ENCODE measurements at regions not wholly inside any gene's neighbourhood (a gene's known extent, or its start where the extent isn't known, plus 50 kb on each side); places are given as distances from the start of the nearest gene placed in this dataset.

DNA sequence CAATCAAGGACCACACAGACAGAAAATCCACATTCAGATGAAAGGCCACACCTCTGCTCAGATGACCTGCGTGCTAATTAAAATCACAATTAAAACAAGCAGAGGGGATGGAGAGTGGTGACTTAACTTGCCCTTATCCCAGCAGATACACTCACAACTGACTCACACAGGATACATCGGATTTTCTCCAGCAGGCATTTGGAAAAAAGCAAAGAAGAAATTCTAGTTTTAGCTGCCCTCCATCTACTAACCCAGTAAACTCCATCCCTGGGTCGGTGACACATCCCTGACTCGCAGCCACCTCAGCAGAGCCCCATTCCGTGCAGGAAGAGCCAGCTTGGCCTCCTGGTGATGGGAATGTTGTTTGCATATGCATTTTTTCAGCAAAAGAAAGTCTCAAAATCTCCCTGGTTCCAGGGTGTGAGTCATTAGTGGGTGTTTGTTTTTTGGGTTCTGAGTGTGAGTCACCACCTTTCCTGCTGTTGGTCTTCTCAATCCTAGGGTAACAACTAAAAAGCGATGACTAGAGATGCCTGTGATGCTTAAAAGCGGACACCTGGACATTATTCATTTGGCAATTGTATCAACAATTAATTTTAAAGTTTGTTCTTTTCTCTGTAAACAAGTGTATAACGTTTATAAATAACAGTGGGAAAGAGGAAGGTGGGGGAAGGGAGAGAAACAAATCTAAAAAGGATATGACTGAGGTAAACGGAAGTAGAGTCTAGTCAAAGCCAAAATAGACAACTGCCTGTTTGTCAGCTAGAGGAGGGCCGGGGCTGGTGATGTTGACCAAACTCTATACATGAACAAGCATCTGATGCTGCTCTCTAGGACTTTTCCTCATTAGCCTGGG, 49.8 kb upstream of the SLC4A7 start:
- H3K27ac Mint-ChIP-seq = no peak overlapping the region
- no peak for DNase-seq
- no peaks in the 10 kb centered on the region for H3K9me3 Mint-ChIP-seq
- H3K4me1 Mint-ChIP-seq = peaks cover 21% of the 10 kb centered on the region
- TF ChIP-seq, protein P1, sequence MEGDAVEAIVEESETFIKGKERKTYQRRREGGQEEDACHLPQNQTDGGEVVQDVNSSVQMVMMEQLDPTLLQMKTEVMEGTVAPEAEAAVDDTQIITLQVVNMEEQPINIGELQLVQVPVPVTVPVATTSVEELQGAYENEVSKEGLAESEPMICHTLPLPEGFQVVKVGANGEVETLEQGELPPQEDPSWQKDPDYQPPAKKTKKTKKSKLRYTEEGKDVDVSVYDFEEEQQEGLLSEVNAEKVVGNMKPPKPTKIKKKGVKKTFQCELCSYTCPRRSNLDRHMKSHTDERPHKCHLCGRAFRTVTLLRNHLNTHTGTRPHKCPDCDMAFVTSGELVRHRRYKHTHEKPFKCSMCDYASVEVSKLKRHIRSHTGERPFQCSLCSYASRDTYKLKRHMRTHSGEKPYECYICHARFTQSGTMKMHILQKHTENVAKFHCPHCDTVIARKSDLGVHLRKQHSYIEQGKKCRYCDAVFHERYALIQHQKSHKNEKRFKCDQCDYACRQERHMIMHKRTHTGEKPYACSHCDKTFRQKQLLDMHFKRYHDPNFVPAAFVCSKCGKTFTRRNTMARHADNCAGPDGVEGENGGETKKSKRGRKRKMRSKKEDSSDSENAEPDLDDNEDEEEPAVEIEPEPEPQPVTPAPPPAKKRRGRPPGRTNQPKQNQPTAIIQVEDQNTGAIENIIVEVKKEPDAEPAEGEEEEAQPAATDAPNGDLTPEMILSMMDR (IDR thresholded peaks at IDR 0.05) = no peak
- no peak overlapping the region for H3K4me3 Mint-ChIP-seq
- H3K36me3 Mint-ChIP-seq (ENCODE audit: low read depth) = no peaks in the 10 kb centered on the region
- H3K27me3 Mint-ChIP-seq (ENCODE audit: low read depth, poor library complexity) = peaks cover 18% of the 10 kb centered on the region

Measured in nephron progenitor cell (in vitro differentiated cells).